Stimulated activated CD4-positive, alpha-beta T cell treated with anti-CD3 and anti-CD28 coated beads, Interleukin-4, amount 100 ng/mL, for 4 hours (primary cell): ENCODE measurements at regions not wholly inside any gene's neighbourhood (a gene's known extent, or its start where the extent isn't known, plus 50 kb on each side); places are given as distances from the start of the nearest gene placed in this dataset.

Experiments used
- DNase-seq, 2 experiments: peaks; one replicate each; pipeline ENCODE4 v3.0.0-alpha.2; 2020

DNA sequence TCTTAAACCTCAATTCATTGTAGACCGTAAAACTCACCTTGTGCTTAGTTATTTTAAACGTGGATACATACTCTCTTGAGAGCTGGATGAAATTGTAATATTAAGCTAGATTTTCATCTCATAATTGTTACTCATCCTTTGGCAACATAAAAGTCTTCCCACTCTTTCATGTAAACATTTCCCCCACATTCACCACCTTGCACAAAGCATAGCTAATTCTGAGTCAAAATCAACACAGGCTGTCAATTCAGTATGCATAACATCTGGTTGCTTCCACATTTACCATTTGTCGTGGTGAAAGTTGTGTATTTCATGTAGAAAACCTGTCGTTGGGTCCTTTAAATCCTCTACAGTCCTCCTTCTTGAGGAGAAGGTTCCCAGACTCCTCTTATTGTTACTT lies 524.6 kb downstream of the OTOL1 start:
- no peak for DNase-seq

DNA sequence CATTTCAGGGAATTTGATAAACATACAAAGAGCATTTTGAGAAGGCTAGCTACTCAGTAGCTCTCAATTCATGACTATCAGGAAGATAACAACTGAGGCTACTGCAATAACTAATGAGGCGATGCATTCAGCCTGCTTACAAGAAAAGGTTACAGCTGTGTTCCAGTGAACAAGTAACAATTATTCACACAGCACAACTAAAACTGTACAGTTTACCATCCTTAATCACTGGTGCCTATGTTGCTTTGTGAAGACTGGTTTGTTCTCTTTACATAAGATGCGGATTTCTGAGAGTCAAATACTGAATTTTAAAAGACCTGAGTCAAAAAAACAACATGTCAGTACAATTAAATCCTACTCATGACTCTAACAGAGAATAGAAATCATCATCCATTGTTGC lies 526.3 kb downstream of the OTOL1 start:
- DNase-seq, result no peak

DNA sequence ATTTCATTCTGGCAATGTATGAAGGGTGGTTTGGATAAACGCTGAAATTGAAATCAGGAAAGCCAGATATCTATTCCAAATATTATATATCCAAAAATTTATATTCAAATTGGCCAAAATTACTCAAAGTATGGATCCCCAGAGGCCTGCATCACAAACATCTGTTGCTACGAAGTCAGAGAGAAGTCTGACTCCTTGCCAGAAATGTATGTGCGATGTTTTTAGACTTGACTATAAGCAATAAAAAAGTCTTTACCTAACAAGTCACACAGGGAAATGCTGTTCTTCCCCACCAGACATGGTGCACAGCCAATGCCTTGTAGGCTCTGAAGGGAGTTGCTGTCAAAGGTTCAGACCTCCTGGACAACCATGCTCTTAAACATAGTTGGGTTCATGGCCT lies 533.1 kb downstream of the OTOL1 start:
- DNase-seq, result no peak

DNA sequence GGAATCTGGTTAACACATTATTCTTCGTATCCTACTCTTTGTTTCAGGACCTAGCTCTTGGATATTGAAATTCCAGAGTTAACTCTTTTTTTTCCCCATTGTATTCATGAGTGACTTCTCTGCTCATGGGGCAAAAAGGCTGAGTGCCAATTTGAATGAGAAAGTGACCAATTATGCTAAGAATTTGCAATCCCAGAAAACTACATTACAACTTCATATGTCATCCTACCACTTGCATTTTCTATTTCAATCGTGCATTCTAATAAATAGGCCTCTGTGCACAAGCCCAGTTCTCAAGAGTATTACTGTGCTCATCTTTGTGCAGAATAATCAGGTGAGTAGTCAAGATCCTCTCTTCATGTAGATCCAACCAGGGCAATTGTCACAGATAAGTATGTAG lies 537.8 kb downstream of the OTOL1 start:
- DNase-seq, result no peak

DNA sequence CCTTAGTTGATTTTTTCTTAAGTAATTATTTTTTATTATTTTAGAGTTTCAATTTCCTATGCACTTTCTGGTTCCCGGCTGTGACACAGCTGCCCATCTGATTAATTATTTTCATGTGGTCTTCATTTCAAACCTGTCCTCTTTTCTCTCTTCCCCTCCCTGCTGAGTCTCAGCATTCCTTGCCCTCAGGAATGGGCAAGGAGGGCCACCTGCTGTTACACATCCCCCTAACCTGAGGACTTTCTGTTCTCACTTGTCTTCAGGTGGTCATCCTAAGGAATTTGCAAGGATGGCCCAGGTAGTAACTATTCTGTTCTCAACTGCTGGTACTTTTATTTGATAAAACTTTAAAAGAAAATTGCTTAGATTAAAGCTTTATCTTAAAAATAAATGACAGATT lies 545.0 kb downstream of the OTOL1 start:
- no peak for DNase-seq

DNA sequence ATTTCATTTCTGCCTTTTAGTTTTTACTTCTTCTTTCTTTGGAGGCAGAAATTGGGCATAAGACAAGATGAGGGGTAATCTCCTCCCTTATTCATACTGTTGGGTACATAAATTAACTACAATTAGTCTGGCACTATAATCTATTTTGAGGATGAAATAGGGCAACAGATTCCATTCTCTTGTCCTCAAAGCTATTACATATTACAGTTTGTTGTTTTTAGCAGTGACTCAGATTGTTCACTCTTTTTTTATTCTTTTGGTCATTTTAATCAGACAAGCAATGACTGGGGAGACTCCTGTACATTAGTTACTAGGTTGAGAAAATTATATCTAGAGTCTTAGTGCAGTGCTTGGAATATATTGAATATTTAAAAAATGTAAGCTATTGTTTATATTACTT lies 556.0 kb downstream of the OTOL1 start:
- no peak for DNase-seq

DNA sequence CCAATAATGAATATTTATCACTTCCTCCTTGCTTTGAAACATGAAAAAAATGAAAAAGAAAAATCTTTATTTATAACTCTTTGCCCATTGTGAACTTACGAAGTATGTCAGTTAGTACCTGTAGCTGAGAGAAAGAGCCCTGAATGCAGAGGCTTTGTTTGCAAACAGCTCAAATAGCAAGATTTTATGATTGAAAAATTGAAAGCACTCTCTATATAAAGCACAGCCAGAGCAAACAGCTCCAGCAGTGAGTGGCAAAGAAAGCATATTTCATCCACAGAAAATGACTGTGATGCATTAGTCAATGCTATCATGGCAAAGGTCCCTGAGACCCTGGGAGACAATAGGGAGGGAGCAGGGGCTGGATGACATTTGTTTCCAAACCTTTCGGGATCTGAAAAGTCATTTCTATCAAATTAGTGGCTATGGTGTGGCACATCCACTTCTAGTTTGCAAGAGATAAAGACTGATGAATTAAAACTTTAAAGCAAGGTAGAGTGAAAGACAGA lies 576.1 kb downstream of the OTOL1 start:
- DNase-seq, result no peak

DNA sequence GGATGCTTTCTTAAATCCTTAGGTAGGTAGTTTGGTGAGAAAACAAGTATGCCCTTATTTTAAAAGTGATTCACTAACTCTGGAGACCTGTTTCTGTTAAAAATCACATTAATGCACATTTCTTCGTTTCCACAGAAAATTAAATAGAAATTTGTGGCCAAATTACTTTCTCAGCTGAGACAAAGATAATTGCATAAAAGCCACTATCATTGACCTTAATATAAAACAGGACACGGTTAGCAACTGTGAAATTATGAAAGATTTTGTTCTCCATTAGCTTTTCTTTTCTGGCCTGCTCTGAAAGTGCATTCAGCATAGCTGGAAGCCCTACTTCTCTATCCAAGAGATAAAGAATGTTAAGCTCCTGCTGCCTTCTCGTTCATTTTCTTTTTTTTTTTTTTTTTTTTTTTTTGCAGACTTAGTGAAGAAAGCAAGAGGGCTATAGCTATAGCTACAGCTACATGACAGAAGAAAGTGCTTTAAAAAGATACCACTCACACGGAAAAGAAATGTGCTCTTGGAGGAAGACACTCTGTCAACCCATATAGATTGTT lies 576.9 kb downstream of the OTOL1 start:
- no peak for DNase-seq

DNA sequence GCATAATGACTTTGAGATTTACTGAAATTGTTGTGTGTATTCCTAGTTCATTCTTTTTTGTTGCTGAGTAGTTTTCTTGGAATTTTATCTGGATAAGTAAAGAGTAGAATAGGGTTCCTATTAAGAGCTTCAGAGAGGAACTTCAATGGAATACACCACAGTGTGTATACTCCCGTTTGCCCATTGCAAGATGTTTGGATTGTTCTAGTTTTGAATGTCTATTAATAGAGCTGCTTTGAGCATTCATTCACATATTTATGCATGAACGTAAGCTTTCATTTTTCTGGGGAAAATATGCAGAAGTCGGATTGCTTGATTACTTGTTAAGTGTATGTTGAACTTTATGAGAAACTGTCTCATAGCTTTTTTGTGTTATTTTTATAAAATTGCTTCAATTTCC lies 580.5 kb downstream of the OTOL1 start:
- no peak for DNase-seq

DNA sequence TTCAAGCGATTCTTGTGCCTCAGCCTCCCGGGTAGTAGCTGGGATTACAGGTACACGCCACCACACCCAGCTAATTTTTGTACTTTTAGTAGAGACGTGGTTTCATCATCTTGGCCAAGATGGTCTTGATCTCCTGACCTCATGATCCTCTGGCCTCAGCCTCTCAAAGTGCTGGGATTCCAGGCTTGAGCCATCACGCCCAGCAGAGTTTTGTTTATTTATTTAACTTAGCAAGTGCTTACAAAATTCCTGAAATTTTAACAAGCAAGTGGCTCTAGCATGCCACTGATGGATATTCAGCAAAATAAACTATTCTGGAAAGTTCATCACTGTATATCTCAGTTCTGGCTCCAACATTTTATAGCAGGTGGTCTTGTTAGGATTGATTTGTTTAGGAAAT lies 585.9 kb downstream of the OTOL1 start:
- DNase-seq, result no peak

DNA sequence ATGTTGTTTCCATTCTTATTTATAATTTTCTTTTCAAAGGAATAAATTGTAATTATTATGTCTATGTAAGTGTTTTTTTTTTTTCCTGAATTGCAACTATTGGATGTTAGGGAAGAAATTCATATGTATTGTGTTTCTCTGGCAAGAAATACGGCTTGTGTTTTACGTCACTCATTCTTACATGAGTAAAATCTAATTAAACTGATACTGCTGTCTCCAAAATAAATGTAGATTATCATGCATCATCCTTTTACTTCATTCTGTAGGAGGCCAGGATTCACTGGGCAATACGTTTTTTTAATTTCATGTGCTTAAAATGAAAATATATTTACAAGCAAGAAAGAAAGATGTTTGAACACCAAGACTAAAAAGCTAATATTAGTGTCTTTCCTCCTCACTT lies 590.8 kb downstream of the OTOL1 start:
- no peak for DNase-seq

DNA sequence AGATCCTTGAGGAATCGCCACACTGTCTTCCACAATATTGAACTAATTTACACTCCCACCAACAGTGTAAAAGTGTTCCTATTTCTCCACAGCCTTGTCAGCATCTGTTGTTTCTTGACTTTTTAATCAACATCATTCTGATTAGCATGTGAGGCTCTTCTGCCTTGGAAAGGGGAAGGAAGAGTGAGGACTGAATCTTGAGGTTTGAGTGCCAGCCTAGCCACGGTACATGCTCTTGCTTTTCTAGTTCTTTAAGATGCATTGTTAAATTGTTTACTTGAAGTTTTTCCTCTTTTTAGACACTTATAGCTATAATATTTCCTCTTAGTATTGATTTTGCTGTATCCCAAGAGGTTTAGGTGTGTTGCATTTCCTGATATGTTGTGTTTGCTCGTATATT lies 596.1 kb downstream of the OTOL1 start:
- no peak for DNase-seq

DNA sequence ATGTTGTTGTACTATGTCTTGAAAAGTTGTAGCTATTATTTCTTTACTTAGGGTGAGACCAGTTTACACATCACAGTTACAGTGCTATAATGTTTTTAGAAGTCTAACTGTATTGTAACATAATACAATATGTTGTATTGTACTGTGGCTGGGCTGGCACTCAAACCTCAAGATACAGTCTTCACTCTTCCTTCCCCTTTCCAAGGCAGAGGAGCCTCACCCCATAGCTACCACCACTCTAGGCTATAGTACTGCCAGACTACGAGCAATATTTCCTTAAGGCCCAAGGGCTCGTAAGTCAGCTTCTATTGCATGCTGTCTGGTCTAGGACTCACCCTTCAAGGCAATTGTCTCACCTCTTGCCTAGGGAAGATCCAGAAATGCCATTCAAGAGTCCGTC lies 597.7 kb downstream of the OTOL1 start:
- no peak for DNase-seq

DNA sequence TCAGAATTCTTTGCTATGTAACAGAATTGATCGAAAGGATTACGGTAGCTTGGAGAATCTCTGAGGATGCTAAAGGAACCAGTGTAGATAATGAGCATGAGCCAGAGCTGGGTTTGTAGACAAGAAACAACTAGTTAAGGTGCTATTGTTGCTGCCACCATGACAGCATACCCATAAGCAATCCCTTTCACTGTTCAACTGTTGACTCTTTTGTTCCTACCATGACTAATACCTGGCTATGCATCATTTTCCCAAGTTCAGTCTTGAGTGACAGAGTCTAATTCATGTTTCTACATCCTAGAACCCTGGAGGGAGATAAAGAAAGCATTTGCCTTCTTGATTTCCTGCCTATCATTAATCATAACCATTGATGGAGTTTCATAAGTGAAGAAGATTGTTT lies 600.3 kb downstream of the OTOL1 start:
- DNase-seq, result no peak

DNA sequence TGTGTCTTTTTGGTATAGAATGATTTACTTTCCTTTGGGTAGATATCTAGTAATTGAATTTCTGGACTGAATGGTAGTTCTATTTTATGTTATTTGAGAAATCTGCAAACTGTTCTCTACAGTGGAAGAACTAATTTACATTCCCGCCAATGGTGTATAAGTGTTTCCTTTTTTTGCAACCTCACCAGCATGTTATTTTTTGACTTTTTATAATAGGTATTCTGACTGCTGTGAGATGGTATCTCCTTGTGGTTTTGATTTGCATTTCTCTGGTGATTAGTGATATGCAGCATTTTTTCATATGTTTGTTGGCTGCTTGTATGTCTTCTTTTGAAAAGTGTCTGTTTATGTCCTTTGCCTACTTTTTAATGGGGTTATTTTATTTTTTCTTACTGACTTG lies 607.2 kb downstream of the OTOL1 start:
- no peak for DNase-seq

DNA sequence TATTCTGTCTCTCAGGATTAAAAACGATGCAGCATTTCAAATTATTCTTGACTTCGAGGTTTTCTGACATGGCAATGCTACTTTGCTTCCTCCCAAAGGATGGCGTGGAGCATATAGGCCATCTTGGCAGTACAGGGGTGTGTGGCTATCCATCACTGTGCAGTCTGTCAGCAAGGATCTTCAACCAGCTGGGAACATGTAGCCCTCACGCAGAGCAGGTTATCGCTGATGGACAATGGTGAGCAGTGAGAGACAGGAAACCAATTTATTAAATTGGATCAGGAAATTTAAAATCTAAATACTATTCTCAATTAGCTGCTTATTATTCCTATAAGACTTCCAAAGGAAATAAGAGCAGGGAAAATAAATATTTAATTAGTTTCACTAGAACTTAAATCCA lies 615.3 kb downstream of the OTOL1 start:
- DNase-seq, result no peak

DNA sequence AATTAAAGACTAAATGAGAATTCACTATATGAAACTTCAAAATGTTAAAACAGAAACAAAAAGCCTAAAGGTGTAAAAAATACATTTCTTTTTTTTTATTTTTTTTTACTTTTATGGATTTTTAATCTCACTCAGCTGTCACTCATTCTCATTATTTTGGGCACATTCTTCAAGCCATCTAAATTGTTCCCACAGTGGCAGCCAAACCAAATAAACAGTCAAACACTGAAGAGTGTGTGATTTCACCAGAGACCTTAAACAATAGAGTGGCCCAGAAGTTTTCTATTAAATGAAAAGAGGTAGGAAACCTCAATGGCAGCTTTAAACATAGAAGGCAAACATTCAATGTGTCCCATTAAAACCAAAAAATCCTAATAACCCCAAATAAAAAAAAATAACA lies 616.1 kb downstream of the OTOL1 start:
- DNase-seq, result no peak

DNA sequence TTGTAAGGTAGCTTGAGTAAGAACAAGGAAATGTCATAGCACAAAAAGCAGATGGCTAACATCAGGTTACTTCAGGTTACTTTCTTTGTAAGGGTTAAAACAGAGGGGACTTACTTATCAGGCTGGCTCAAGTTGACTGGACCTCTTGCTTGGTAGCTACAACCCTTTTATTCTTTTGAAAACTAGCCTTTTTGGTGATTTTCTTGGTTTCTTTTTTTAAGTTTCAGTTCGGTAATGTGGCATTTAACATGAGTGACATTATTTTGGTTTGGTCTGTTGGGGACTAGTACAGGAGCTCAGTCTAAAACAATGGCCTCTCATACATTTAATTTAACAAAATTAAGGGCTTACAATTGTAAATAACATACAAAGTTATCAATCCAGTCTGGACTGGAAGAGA lies 621.4 kb downstream of the OTOL1 start:
- no peak for DNase-seq

DNA sequence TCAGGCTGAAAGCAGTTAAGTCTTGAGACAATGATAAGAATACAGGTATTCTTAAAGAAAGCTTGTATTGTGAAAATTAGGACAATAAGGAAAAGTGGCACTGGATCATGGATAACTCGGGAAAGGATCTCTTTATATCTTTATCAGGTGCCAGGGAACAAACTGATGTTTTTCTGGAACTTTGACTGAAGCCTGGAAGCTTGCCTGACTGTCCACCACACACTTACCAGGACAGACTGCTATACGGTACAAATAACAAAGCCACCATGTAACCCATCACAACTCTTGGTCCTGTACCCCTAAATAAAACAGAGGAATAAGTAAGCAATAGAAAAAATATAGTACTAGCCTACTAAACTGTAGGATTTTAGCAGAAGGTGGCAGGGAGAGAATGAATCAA lies 623.0 kb downstream of the OTOL1 start:
- no peak for DNase-seq

DNA sequence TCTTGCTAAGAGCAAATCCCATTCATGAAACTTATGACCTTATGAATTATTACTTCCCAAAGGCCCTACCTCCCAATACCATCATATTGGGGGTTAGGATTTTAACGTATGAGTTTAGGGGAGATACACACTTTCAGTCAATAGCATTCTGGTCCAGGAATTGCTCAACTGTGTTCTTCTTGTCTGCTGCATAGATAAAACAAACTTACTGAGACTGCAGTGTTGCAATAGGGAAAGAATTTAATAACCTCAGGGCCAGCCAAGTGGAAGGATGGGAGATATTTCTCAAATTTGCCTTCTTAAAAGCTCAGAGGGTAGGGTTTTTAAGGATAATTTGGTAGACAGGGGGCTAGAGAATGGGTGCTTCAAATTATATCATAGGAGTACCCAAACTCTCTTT lies 625.8 kb downstream of the OTOL1 start:
- DNase-seq, result no peak

DNA sequence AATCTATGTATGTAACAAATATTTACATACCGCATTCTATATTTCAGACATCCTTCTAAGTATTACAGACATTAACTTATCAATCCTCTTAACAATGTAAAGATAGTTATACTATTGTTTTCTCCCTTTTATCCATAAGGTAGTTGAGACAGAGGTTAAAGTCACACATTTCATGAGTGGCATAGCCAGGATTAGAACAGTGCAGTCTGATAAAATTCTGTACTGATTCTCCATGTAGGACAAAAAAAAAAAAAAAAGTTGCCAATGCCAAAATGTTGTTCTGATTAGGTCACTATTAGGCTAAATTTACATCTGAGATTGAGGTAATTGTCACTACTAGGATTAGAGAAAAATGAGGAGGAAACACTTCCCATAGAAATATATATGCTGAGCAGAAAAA lies 629.2 kb downstream of the OTOL1 start:
- no peak for DNase-seq

DNA sequence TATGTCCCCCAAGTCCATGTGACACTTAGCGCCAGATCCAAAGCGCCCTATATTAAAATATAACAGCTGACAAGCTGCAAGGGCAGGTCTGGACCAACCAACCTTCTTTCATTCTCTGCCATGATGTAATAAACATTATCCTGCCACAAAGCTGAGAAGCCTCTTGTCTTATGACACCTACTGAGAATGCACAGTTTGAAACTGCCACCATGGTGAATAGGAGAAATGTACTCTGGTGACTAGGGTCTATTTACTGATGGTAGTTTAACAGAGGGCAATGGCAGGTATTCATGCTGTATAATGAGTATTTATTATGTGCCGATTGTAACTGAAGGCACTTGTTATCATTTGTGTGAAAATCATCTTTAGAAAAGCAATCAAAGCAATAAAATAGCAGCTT lies 634.0 kb downstream of the OTOL1 start:
- DNase-seq, result no peak

DNA sequence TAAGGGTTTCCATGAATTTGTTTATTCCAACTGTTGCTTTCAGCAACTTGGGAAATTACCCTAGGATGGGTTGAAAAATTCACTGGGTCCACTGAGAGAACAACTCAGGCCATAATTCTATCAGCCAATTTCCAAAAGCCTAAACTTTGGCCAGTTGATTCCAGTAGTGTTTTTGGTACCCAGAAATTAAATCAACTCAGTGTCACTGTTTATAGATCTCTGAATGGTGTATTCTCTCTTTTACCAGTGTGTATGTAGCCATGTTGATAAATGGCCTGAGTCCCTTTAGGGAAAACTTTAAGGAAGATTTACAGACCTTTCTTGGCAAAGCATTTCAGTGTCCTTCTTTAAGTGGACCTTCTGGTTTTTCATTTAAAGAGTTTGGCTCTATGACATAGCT lies 636.4 kb downstream of the OTOL1 start:
- no peak for DNase-seq

DNA sequence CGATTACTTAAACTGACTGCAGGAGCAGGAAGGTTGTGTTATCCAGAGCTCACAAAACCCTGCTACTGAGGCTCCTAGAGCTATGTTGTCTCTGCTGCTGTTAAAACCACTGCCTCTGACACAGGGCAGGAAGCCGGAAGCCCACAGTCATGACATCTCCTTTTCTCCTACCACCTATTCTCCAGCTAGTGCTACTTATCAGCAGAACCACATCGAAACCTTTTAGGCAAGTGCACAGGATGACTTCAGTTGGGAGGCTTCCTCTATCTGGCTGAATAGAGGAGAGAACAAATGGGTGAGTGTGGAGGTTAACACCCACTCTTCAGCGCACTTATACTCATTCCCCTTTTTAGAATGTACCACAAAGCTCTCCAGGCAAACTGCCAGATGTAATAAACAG lies 638.0 kb downstream of the OTOL1 start:
- DNase-seq, result no peak

DNA sequence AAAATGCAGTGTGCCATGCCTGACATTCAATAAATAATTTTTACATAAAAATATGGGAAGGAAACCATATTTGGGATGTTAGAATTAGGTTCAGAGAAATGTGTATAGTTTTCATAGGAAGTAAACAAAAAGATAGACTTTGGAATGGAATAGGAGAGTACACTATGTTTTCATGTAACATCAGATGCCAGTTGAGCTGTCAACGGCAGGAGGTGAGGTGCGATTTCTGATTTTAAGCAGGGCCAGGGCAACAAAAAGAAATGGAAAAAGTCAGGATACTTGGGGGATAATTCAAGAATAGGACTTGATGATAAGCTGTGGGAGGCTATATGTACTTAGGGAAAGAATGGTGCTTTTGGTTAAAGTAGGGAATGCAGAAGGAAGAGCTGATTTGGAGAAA lies 639.5 kb downstream of the OTOL1 start:
- DNase-seq, result no peak

DNA sequence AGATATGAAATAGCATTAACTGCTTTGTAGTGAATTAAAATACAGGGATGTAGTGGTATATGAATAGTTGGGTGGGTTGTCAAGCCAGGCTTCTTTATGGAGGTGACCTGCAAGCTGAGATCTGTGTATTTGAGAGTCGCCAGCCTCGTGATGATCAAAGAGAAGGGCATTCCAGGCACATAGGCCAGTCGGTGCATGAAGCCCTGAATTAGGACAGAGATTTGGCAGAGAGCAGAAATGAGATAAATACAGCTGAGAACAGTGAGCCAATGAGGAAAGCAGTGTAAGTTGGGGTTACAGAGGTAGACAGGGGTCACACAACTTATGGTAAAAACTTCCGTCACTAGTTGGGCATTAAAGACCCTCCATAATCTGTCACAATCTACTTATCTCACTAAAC lies 641.9 kb downstream of the OTOL1 start:
- no peak for DNase-seq
